Peyer's patch (tissue), 4 donors: ENCODE measurements at regions not wholly inside any gene's neighbourhood (a gene's known extent, or its start where the extent isn't known, plus 50 kb on each side); places are given as distances from the start of the nearest gene placed in this dataset.

ENCODE experiments used
- DNase-seq, 3 donors: peaks; one replicate each; pipeline ENCODE4 v3.0.0-alpha.2; 2017 to 2019
- H3K27ac ChIP-seq, 4 donors: fragments of 200-600 bp; sonication (generic); one replicate each; pipeline ENCODE4 v1.5.1; 2016 to 2019
- H3K27me3 ChIP-seq, 2 donors: fragments of 200-600 bp; sonication (generic); one replicate each; pipeline ENCODE4 v1.5.1; 2019
- H3K36me3 ChIP-seq, 3 donors: fragments of 200-600 bp; sonication (generic); one replicate each; pipeline ENCODE4 v1.5.1; 2016 to 2019
- H3K4me1 ChIP-seq, 4 donors: fragments of 200-600 bp; sonication (generic); one replicate each; pipeline ENCODE4 v1.5.1; 2016 to 2019
- H3K4me3 ChIP-seq, 4 donors: fragments of 200-600 bp; sonication (generic); 1 replicate in 3 of 4; 2 replicates in 1 of 4; pipeline ENCODE4 v1.5.1; 2016 to 2019; ENCODE audit warnings: mild to moderate bottlenecking in 1 of 4
- H3K9me3 ChIP-seq, 4 donors: fragments of 200-600 bp; sonication (generic); one replicate each; pipeline ENCODE4 v1.5.1; 2016 to 2019; ENCODE audit warnings: mild to moderate bottlenecking in 1 of 4
- CTCF ChIP-seq, 6 experiments: fragments of 450-650 bp in 4 of 6; fragments of 200-600 bp in 2 of 6; sonication (generic) in 1 of 6; IDR thresholded peaks; one replicate each; pipeline ENCODE4 v1.5.1; 2017 to 2019; ENCODE audit warnings: antibody characterized with exemption in 6 of 6, mild to moderate bottlenecking in 3 of 6, moderate library complexity in 1 of 6
- POLR2A ChIP-seq, 2 donors: fragments of 450-650 bp; IDR thresholded peaks; one replicate each; pipeline ENCODE4 v1.5.1; 2017; ENCODE audit warnings: antibody characterized with exemption in 2 of 2, mild to moderate bottlenecking in 2 of 2, moderate library complexity in 2 of 2

GRCh38 chr5:68994645-68995044, 99.2 kb upstream of the SLC30A5 start:
- DNase-seq: no peak
- TF ChIP-seq CTCF (IDR thresholded peaks at IDR 0.05): no peak
- TF ChIP-seq POLR2A (IDR thresholded peaks at IDR 0.05): no peak
- H3K27ac ChIP-seq: peak overlapping the region in 1 of 4 donors; percentile 38
- H3K4me1 ChIP-seq: no peaks in the 10 kb centered on the region
- H3K9me3 ChIP-seq: no peaks in the 10 kb centered on the region
- no peaks in the 10 kb centered on the region for H3K27me3 ChIP-seq
- H3K36me3 ChIP-seq: no peaks in the 10 kb centered on the region
- H3K4me3 ChIP-seq: no peak overlapping the region

GRCh38 chr5:68995845-68996545, 97.8 kb upstream of the SLC30A5 start:
- Histone ChIP-seq H3K9me3 (no peaks in the 10 kb centered on the region), H3K4me3 (no peak overlapping the region), H3K27me3 (no peaks in the 10 kb centered on the region), H3K36me3 (no peaks in the 10 kb centered on the region), H3K27ac (no peak overlapping the region), H3K4me1 (no peaks in the 10 kb centered on the region)
- no peak for TF ChIP-seq POLR2A (IDR thresholded peaks at IDR 0.05)
- TF ChIP-seq CTCF (IDR thresholded peaks at IDR 0.05): no peak
- DNase-seq: no peak

GRCh38 chr5:68999181-68999580, 94.6 kb upstream of the SLC30A5 start:
- no peaks in the 10 kb centered on the region for H3K27me3 ChIP-seq
- H3K4me3 ChIP-seq: no peak overlapping the region
- no peaks in the 10 kb centered on the region for H3K36me3 ChIP-seq
- no peaks in the 10 kb centered on the region for H3K4me1 ChIP-seq
- DNase-seq: no peak
- no peaks in the 10 kb centered on the region for H3K9me3 ChIP-seq
- no peak for TF ChIP-seq CTCF (IDR thresholded peaks at IDR 0.05)
- TF ChIP-seq POLR2A (IDR thresholded peaks at IDR 0.05): no peak
- H3K27ac ChIP-seq: no peak overlapping the region

- H3K27ac ChIP-seq: no peak overlapping the region
Measured at GRCh38 chr5:69000216-69000919, 93.4 kb upstream of the SLC30A5 start.

GRCh38 chr5:69000949-69001348, 92.9 kb upstream of the SLC30A5 start:
- no peak overlapping the region for H3K27ac ChIP-seq
- no peaks in the 10 kb centered on the region for H3K9me3 ChIP-seq
- no peaks in the 10 kb centered on the region for H3K27me3 ChIP-seq
- no peak overlapping the region for H3K4me3 ChIP-seq
- DNase-seq: no peak
- TF ChIP-seq POLR2A (IDR thresholded peaks at IDR 0.05) (no peak), CTCF (IDR thresholded peaks at IDR 0.05) (no peak)
- no peaks in the 10 kb centered on the region for H3K36me3 ChIP-seq
- H3K4me1 ChIP-seq: no peaks in the 10 kb centered on the region

More at GRCh38 chr5:69000216-69000919, 93.4 kb upstream of the SLC30A5 start:
- H3K27me3 ChIP-seq: no peaks in the 10 kb centered on the region
- H3K4me3 ChIP-seq: no peak overlapping the region
- no peaks in the 10 kb centered on the region for H3K4me1 ChIP-seq
- no peak for DNase-seq
- no peaks in the 10 kb centered on the region for H3K36me3 ChIP-seq
- no peaks in the 10 kb centered on the region for H3K9me3 ChIP-seq
- TF ChIP-seq POLR2A (IDR thresholded peaks at IDR 0.05) (no peak), CTCF (IDR thresholded peaks at IDR 0.05) (no peak)
